GM12878 (cell line): ENCODE measurements at regions not wholly inside any gene's neighbourhood (a gene's known extent, or its start where the extent isn't known, plus 50 kb on each side); places are given as distances from the start of the nearest gene placed in this dataset.

Source experiments
- ATAC-seq: fragments of 200-7000 bp; cut with Tn5 transposase; 3 replicates; pipeline ENCODE4 v1.9.1; 2020; ENCODE audit warnings: mild to moderate bottlenecking, moderate library complexity
- BruUV-seq: library from RNA; stranded (reverse); fragments of 400-500 nt; replicated peaks from 2 replicates; lab custom pipeline; 2021; lab: Mats Ljungman, UMichigan
- CTCF ChIA-PET: fragments of 300-600 bp; sonication (Branson Sonifier 250); formaldehyde crosslinking; extraction: SDS; loops from one replicate; lab custom pipeline; 2021; ENCODE audit warnings: inconsistent platforms; lab: Yijun Ruan, JAX
- POLR2A ChIA-PET: fragments of 350-600 bp; formaldehyde crosslinking; extraction: SDS; loops from one replicate; lab custom pipeline; 2021; ENCODE audit warnings: inconsistent platforms; lab: Charles Lee
- RAD21 ChIA-PET: fragments of 300-600 bp; sonication (Branson Sonifier 250); formaldehyde crosslinking; loops from one replicate; lab custom pipeline; 2023; ENCODE audit warnings: antibody characterized with exemption; ENCODE audit not compliant: unreplicated experiment; lab: Charles Lee
- SMC1A ChIA-PET: fragments of 300-600 bp; sonication (Branson Sonifier 250); formaldehyde crosslinking; loops from one replicate; lab custom pipeline; 2023; ENCODE audit not compliant: unreplicated experiment, uncharacterized antibody; lab: Charles Lee
- DNase-seq: peaks from one replicate; pipeline ENCODE4 v3.0.0-alpha.2; 2011; ENCODE audit warnings: low read depth, low spot score
- FAIRE-seq: peaks from 3 replicates; lab custom pipeline; 2011; peaks lifted over from hg19 to GRCh38; lab: Jason Lieb, UNC
- H2AFZ ChIP-seq: 2 replicates; pipeline ENCODE4 v1.6.0; 2011; ENCODE audit warnings: low read depth, low read length, control low read depth; ENCODE audit not compliant: control insufficient read depth
- H3K27ac ChIP-seq: 2 replicates; pipeline ENCODE4 v1.5.1; 2011; ENCODE audit warnings: control low read depth; ENCODE audit not compliant: control insufficient read depth, insufficient read depth
- H3K27me3 ChIP-seq, 2 experiments: replicated peaks in 1 of 2; 2 replicates each; pipeline versions ENCODE4 v1.6.0 to v1.6.1; 2011; ENCODE audit warnings: low read length in 1 of 2; ENCODE audit not compliant: control insufficient read depth in 2 of 2, insufficient read depth in 2 of 2
- H3K36me3 ChIP-seq, 2 experiments: 2 replicates each; pipeline ENCODE4 v1.5.1; 2011; ENCODE audit warnings: low read length in 1 of 2; ENCODE audit not compliant: control insufficient read depth in 2 of 2, insufficient read depth in 2 of 2
- H3K4me1 ChIP-seq: 2 replicates; pipeline ENCODE4 v1.6.1; 2011; ENCODE audit warnings: mild to moderate bottlenecking, low read length, moderate library complexity, mixed read lengths; ENCODE audit not compliant: control insufficient read depth, insufficient read depth
- H3K4me2 ChIP-seq: 2 replicates; pipeline ENCODE4 v1.6.0; 2011; ENCODE audit warnings: control low read depth; ENCODE audit not compliant: control insufficient read depth, insufficient read depth
- H3K4me3 ChIP-seq: fragments of 200-600 bp; sonication (generic); 2 replicates; pipeline ENCODE4 v1.5.1; 2016
- H3K79me2 ChIP-seq: 2 replicates; pipeline ENCODE4 v1.6.0; 2011; ENCODE audit warnings: low read length; ENCODE audit not compliant: control insufficient read depth, insufficient read depth
- H3K9ac ChIP-seq: 2 replicates; pipeline ENCODE4 v1.8.0; 2011; ENCODE audit warnings: low read length, control low read depth, mixed read lengths; ENCODE audit not compliant: control insufficient read depth, insufficient read depth
- H3K9me3 ChIP-seq: replicated peaks from 3 replicates; pipeline ENCODE4 v1.5.1; 2011; ENCODE audit warnings: mild to moderate bottlenecking, low read length; ENCODE audit not compliant: control insufficient read depth, insufficient read depth
- H4K20me1 ChIP-seq: 2 replicates; pipeline ENCODE4 v1.6.0; 2011; ENCODE audit not compliant: control insufficient read depth, insufficient read depth
- ATF7 ChIP-seq: fragments of 450-650 bp; IDR thresholded peaks from 2 replicates; pipeline ENCODE4 v1.6.1; 2016; ENCODE audit warnings: low read depth, mild to moderate bottlenecking
- BCL3 ChIP-seq: IDR thresholded peaks from 2 replicates; pipeline ENCODE4 v1.6.1; 2011; ENCODE audit warnings: borderline replicate concordance, low read depth, mild to moderate bottlenecking, moderate library complexity, low read length; ENCODE audit not compliant: insufficient read depth, poor library complexity, severe bottlenecking
- BCLAF1 ChIP-seq: fragments of 450-650 bp; IDR thresholded peaks from 2 replicates; pipeline ENCODE4 v1.6.1; 2017; ENCODE audit warnings: antibody characterized with exemption, mild to moderate bottlenecking, moderate library complexity
- CHD2 ChIP-seq: IDR thresholded peaks from 2 replicates; pipeline ENCODE4 v1.6.1; 2011; ENCODE audit warnings: low read depth, low read length, improper control_type of control experiment, borderline replicate concordance
- DPF2 ChIP-seq: fragments of 450-650 bp; IDR thresholded peaks from 2 replicates; pipeline ENCODE4 v1.6.1; 2017; ENCODE audit warnings: mild to moderate bottlenecking
- EED ChIP-seq: sonication (generic); IDR thresholded peaks from 2 replicates; pipeline ENCODE4 v1.6.1; 2016; ENCODE audit warnings: antibody characterized with exemption, low read depth
- EZH2 ChIP-seq: IDR thresholded peaks from 2 replicates; pipeline ENCODE4 v1.6.1; 2012; ENCODE audit warnings: low read depth, mild to moderate bottlenecking, control low read depth, inconsistent platforms, low read length, borderline replicate concordance; ENCODE audit not compliant: control insufficient read depth
- FOXK2 ChIP-seq: fragments of 450-650 bp; IDR thresholded peaks from 2 replicates; pipeline ENCODE4 v1.6.1; 2017; ENCODE audit warnings: mild to moderate bottlenecking, moderate library complexity
- IRF4 ChIP-seq: IDR thresholded peaks from 2 replicates; pipeline ENCODE4 v1.6.1; 2011; ENCODE audit warnings: low read depth, low read length
- MLLT1 ChIP-seq: fragments of 450-650 bp; IDR thresholded peaks from 2 replicates; pipeline ENCODE4 v1.6.1; 2016; ENCODE audit warnings: mild to moderate bottlenecking
- STAT1 ChIP-seq: fragments of 450-650 bp; conservative IDR thresholded peaks from 2 replicates; pipeline ENCODE4 v1.6.1; 2014; ENCODE audit warnings: antibody characterized with exemption, mild to moderate bottlenecking
- SUZ12 ChIP-seq: fragments of 200-600 bp; sonication (generic); IDR thresholded peaks from one replicate; pipeline ENCODE4 v1.6.1; 2018; ENCODE audit warnings: antibody characterized with exemption, mild to moderate bottlenecking; ENCODE audit not compliant: unreplicated experiment
- TCF12 ChIP-seq: IDR thresholded peaks from 2 replicates; pipeline ENCODE4 v1.6.1; 2011; ENCODE audit warnings: low read depth, mild to moderate bottlenecking, low read length
- in situ Hi-C: fragments of 300-500 bp; cut with MboI; formaldehyde crosslinking; loops from 9 replicates; pipeline ENCODE4 v1.14.3; 2018; ENCODE audit warnings: mixed read lengths
- intact Hi-C: fragments of 100-400 bp; cut with micrococcal nuclease; formaldehyde crosslinking; loops from one replicate; pipeline ENCODE4 v1.14.2; 2022; ENCODE audit not compliant: unreplicated experiment
- TF ChIP-seq, protein P1 (sequence below): fragments of 450-650 bp; IDR thresholded peaks from 2 replicates; pipeline ENCODE4 v1.6.1; 2017; ENCODE audit warnings: mild to moderate bottlenecking, low read depth, inconsistent platforms; ENCODE audit not compliant: poor library complexity, severe bottlenecking

DNA sequence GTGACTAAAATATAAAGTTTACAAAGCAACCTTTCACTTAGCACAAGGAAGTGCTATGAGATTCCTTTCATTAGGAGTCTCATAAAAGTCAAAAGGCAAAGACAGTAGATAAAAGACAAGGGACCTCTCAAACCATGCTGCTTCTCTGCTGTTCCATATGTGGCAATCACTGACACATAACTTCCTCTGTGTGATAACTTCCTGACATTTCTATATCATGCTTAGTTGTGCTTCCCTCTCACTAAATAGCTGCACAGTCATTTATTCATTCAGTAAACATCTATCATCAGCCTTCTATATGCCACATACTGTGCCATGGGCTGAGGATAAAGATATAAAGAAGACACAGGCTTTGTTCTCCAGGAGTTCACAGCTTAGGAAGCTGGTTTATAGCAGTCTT, 214.8 kb upstream of the GRIK2 start:
- Histone ChIP-seq H3K9ac (no peak overlapping the region), H3K4me1 (no peaks in the 10 kb centered on the region), H3K27me3 (no peaks in the 10 kb centered on the region), H4K20me1 (no peaks in the 10 kb centered on the region), H3K4me3 (no peak overlapping the region), H3K79me2 (no peaks in the 10 kb centered on the region), H3K27ac (no peak overlapping the region), H3K36me3 (no peaks in the 10 kb centered on the region)
- DNase-seq (no peak), ATAC-seq (no peak), FAIRE-seq (no peak)
- SMC1A ChIA-PET: no interaction called here
- intact Hi-C loops (no loop called here), in situ Hi-C loops (no loop called here)
- POLR2A ChIA-PET: no interaction called here
- RAD21 ChIA-PET: interaction anchor here (1.2 kb wide), 1 partner anchor 9 kb away, joined by 3 read pairs; no protein-coding TSS in a partner anchor
- BruUV-seq: no TSS peak
- TF ChIP-seq DPF2 (no peak), EED (no peak), SUZ12 (no peak), FOXK2 (no peak), MLLT1 (no peak), CHD2 (no peak), ATF7 (no peak), IRF4 (no peak), EZH2 (no peak), BCLAF1 (no peak), TCF12 (no peak), BCL3 (no peak), STAT1 (no peak)
- TF ChIP-seq, protein P1, sequence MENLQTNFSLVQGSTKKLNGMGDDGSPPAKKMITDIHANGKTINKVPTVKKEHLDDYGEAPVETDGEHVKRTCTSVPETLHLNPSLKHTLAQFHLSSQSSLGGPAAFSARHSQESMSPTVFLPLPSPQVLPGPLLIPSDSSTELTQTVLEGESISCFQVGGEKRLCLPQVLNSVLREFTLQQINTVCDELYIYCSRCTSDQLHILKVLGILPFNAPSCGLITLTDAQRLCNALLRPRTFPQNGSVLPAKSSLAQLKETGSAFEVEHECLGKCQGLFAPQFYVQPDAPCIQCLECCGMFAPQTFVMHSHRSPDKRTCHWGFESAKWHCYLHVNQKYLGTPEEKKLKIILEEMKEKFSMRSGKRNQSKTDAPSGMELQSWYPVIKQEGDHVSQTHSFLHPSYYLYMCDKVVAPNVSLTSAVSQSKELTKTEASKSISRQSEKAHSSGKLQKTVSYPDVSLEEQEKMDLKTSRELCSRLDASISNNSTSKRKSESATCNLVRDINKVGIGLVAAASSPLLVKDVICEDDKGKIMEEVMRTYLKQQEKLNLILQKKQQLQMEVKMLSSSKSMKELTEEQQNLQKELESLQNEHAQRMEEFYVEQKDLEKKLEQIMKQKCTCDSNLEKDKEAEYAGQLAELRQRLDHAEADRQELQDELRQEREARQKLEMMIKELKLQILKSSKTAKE: no peak
- TF ChIP-seq, all 136 proteins: peak for 0
- Histone ChIP-seq H2AFZ (no peak overlapping the region), H3K4me2 (no peak overlapping the region), H3K9me3 (no peaks in the 10 kb centered on the region)
- CTCF ChIA-PET: no interaction called here
